Lung (tissue), 11 donors: ENCODE measurements at regions not wholly inside any gene's neighbourhood (a gene's known extent, or its start where the extent isn't known, plus 50 kb on each side); places are given as distances from the start of the nearest gene placed in this dataset.

ENCODE experiments used
- ATAC-seq: fragments of 200-7000 bp; cut with Tn5 transposase; one replicate; pipeline ENCODE4 v1.9.1; 2020; ENCODE audit warnings: moderate number of reproducible peaks; ENCODE audit not compliant: insufficient read depth, low FRiP score
- DNase-seq, 3 donors: peaks; one replicate each; pipeline ENCODE4 v3.0.0-alpha.2; 2013 to 2017
- H3K27ac ChIP-seq, 2 donors: one replicate each; pipeline ENCODE4 v1.5.1; 2013; ENCODE audit warnings: mild to moderate bottlenecking in 2 of 2, moderate library complexity in 2 of 2, control low read depth in 1 of 2, inconsistent platforms in 1 of 2, low read depth in 1 of 2, low read length in 1 of 2
- H3K27me3 ChIP-seq, 3 donors: one replicate each; pipeline ENCODE4 v1.5.1; 2013; ENCODE audit warnings: low read length in 2 of 3; ENCODE audit not compliant: control insufficient read depth in 3 of 3, insufficient read depth in 3 of 3
- H3K36me3 ChIP-seq, 4 donors: one replicate each; pipeline ENCODE4 v1.5.1; 2013; ENCODE audit warnings: low read length in 4 of 4, mild to moderate bottlenecking in 1 of 4, moderate library complexity in 1 of 4; ENCODE audit not compliant: control insufficient read depth in 4 of 4, insufficient read depth in 4 of 4
- H3K4me1 ChIP-seq, 5 donors: one replicate each; pipeline ENCODE4 v1.5.1; 2013; ENCODE audit warnings: low read length in 5 of 5, mild to moderate bottlenecking in 2 of 5, moderate library complexity in 1 of 5; ENCODE audit not compliant: control insufficient read depth in 5 of 5, insufficient read depth in 5 of 5
- H3K4me3 ChIP-seq: one replicate; pipeline ENCODE4 v1.5.1; 2013; ENCODE audit warnings: mild to moderate bottlenecking, control low read depth, moderate library complexity
- H3K9ac ChIP-seq, 2 donors: one replicate each; pipeline ENCODE4 v1.5.1; 2013; ENCODE audit warnings: low read length in 2 of 2, control low read depth in 1 of 2; ENCODE audit not compliant: insufficient read depth in 1 of 2
- H3K9me3 ChIP-seq, 4 donors: one replicate each; pipeline ENCODE4 v1.5.1; 2013; ENCODE audit warnings: low read length in 3 of 4, mild to moderate bottlenecking in 1 of 4, moderate library complexity in 1 of 4; ENCODE audit not compliant: control insufficient read depth in 4 of 4, insufficient read depth in 3 of 4
- CTCF ChIP-seq: IDR thresholded peaks from 2 replicates; pipeline ENCODE4 v1.5.1; 2012; ENCODE audit warnings: mild to moderate bottlenecking; ENCODE audit errors: control extremely low read depth, extremely low read depth
- WGBS, 2 donors: extraction: QIAGEN DNeasy Blood & Tissue Kit; methylation state at CpG; one replicate each; pipeline ENCODE4 v1.1.7; 2013; 5-methylcytosine and 5-hydroxymethylcytosine counted together
- donor health status: control.
- donor health status: control.
- donor health status: Bipolar disorder and iron deficiency.
- donor health status: healthy.
- donor health status: DM: yes; HTN: yes; CAD: no.

GRCh38 chr2:115921541-115921940 lies 1479.1 kb downstream of the DPP10 start:
- DNase-seq, result no peak
- H3K27me3 ChIP-seq, result no peaks in the 10 kb centered on the region
- no peak overlapping the region for H3K4me3 ChIP-seq
- H3K36me3 ChIP-seq, result no peaks in the 10 kb centered on the region
- WGBS, 2 donors, result 40 to 74% methylated on average over 2 of the region's 2 CpGs
- peaks cover 0 to 4% (median 0%) of the 10 kb centered on the region in 5 donors for H3K4me1 ChIP-seq
- no peak overlapping the region for H3K9ac ChIP-seq
- TF ChIP-seq CTCF, result no peak
- H3K27ac ChIP-seq, result no peak overlapping the region
- H3K9me3 ChIP-seq, result peaks cover 0 to 6% (median 0%) of the 10 kb centered on the region in 4 donors
- no peak for ATAC-seq

- Histone ChIP-seq H3K4me3 (no peak overlapping the region), H3K27ac (no peak overlapping the region), H3K9me3 (no peaks in the 10 kb centered on the region), H3K9ac (no peak overlapping the region), H3K27me3 (no peaks in the 10 kb centered on the region), H3K36me3 (no peaks in the 10 kb centered on the region), H3K4me1 (no peaks in the 10 kb centered on the region)
- ATAC-seq (no peak), DNase-seq (no peak)
- no peak for TF ChIP-seq CTCF
- WGBS, 2 donors, result 83 to 88% methylated on average over 3 of the region's 3 CpGs
Observed at GRCh38 chr2:115939902-115940301, 1497.5 kb downstream of the DPP10 start.

- no peak overlapping the region for H3K27ac ChIP-seq
- no peaks in the 10 kb centered on the region for H3K9me3 ChIP-seq
- DNase-seq (no peak), ATAC-seq (no peak)
- H3K4me1 ChIP-seq, result no peaks in the 10 kb centered on the region
- H3K9ac ChIP-seq, result no peak overlapping the region
- no peak for TF ChIP-seq CTCF
- no peaks in the 10 kb centered on the region for H3K36me3 ChIP-seq
- H3K4me3 ChIP-seq, result no peak overlapping the region
- WGBS, 2 donors, result 60% methylated on average over 5 of the region's 5 CpGs
- no peaks in the 10 kb centered on the region for H3K27me3 ChIP-seq
Observed at GRCh38 chr2:115942800-115943199, 1500.4 kb downstream of the DPP10 start.

GRCh38 chr2:115946341-115946740 lies 1503.9 kb downstream of the DPP10 start:
- Histone ChIP-seq H3K27me3 (no peaks in the 10 kb centered on the region), H3K36me3 (no peaks in the 10 kb centered on the region), H3K9ac (no peak overlapping the region), H3K4me1 (no peaks in the 10 kb centered on the region), H3K27ac (no peak overlapping the region), H3K9me3 (no peaks in the 10 kb centered on the region), H3K4me3 (no peak overlapping the region)
- no peak for ATAC-seq
- 82 to 83% methylated on average over 1 of the region's 1 CpG for WGBS, 2 donors
- no peak for DNase-seq
- no peak for TF ChIP-seq CTCF
